ENCODE measurements at regions not wholly inside any gene's neighbourhood (a gene's known extent, or its start where the extent isn't known, plus 50 kb on each side); places are given as distances from the start of the nearest gene placed in this dataset.

DNA sequence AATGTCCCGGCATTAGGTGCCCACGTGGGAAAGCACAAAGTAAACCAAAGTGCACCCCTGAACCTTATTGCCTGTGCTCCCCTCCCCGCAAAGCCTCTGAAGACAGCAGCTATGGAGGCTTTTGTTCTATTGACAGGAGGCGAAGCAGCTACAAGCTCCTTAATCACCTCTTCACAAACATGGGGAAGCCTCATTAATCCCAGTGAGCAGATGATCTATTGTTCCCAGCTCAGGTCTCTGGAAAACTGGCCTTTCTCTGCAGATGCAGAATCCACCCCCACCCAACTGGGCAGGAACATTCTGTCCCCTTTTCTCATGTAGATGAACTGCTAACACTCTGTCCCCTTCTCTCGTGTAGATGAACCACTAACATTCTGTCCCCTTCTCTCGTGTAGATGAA, 190.5 kb upstream of the CSF3R start:
- TF ChIP-seq CTCF (IDR thresholded peaks at IDR 0.05): no peak
- TF ChIP-seq EP300 (IDR thresholded peaks at IDR 0.05): no peak
- TF ChIP-seq POLR2A (IDR thresholded peaks at IDR 0.05): no peak
